HG03354 (cell line): ENCODE measurements at regions not wholly inside any gene's neighbourhood (a gene's known extent, or its start where the extent isn't known, plus 50 kb on each side); places are given as distances from the start of the nearest gene placed in this dataset.
"Not testable (repeated sequence)": the region's sequence is repeated elsewhere in the genome, so short reads cannot be mapped to it uniquely, and the experiment has no call there.

Source experiments
- ATAC-seq: cut with Tn5 transposase; IDR thresholded peaks from one replicate; pipeline ENCODE4 v1.9.1; 2021; ENCODE audit warnings: mild to moderate bottlenecking; ENCODE audit not compliant: unreplicated experiment, poor library complexity, severe bottlenecking

DNA sequence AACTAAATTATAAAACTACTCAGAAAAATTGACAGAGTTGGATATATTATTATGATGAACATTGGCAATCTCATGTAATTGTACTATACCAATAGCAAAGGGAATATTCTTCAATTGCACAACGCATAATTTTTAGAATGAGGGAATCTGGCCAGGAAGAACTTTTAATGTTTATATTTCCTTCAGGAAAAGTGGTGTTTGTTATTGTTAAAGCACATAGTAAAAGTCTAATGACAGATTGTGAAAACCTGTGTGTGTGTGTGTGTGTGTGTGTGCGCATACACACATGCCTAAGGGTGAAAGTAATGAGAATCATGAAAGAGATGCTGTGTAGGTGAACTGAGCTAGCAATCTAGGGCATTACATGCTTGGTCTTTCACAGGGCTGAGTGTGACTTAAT lies 877.7 kb downstream of the SLC6A15 start:
- no peak for ATAC-seq

DNA sequence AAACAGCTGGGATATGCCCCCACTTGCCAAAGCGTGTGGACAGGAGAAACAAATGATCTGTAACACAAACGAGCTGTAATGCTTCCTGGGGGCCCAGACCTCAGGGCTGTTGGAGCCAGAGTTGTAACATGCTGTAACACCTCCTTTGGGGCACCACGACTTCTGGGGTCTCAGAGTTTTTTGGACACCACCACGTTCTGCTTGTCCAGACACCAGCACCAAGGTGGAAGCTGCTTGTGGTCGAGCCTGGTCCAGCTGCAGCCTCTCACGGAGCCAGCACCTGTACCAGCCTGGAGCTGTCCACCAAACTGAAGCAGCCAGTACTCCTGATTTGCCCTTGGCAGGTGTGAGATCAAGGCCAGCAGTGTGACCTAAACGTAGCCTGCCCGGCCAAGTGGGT lies 879.4 kb downstream of the SLC6A15 start:
- ATAC-seq = no peak

DNA sequence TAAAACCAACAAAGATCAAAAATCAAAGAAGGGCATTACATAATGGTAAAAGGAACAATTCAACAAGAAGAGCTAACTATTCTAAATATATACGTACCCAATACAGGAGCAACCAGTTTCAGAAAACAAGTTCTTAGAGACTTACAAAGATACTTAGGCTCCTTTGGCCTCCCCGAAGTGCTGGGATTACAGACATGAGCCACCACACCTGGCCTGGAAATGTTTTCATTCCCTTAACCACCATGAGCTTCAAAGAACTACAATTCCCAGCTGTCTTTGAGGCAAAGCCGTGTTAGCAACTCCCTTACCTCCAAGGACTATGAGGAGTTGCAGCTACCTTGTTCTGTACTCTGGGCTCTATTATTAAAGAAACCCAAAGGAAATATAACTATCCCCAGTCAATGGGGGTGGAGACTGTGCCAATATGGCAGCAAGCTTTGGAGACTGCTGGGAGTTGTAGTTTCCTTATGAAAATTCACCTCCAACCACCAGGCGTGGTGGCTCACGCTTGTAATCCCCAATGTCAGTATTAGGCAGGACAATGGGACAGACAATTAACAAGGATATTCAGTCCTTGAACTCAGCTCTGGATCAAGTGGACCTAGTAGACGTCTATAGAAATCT lies 893.9 kb downstream of the SLC6A15 start:
- ATAC-seq = not testable (repeated sequence)

DNA sequence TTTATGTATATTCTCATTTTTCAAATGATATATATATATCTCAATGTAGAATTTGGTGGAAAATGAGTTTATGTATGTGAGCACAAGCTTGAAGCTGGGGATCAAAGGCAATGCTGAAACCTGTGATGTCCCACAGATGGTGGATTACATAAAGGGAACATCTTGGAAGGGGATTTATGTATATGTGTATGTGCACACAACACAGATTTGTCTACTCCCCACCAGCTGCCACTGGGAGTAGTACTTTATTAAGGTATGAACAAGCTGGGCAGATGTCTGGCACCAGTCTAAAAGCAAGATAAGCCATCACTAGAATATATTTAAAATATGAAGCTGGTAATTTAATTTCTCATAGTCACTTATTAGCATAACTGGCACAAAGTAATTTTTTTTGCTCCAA lies 895.6 kb downstream of the SLC6A15 start:
- ATAC-seq = no peak

DNA sequence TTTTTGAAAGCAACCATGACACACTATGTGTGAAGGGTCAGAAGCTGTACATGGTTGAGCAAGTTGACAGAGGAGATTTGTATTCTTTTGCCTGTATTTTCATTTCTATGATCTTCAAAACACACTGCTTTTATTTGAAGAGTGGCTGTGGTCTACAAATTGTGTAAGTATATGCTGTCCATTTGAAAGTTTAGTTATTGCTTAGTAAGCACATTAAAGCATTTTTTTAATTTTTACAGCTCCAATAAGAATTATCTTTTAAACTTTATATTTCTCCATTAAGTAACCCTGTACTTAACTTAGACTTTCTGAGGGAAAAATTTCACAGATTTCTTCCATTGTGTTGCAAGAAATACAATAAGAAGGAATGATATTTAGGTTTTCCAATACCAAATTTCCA lies 915.2 kb downstream of the SLC6A15 start:
- no peak for ATAC-seq

DNA sequence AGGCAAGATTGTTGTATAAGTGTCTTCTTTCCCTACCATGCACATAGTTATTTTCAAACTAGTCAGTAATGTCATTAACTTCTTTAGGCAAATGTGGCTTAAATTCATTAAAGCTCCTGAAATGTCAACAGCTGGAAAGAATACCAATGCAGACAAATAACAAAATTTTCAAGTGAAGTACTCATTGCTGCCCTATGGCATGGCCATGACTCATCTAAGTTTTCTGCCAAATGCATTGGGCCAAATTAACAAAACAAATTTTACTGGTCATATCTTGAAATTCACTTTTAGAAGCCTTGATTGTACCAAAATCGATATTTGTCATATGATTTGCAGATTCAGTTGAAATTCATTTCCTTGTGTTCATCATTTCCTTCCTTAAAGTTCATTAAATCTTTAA lies 915.9 kb downstream of the SLC6A15 start:
- ATAC-seq = no peak

DNA sequence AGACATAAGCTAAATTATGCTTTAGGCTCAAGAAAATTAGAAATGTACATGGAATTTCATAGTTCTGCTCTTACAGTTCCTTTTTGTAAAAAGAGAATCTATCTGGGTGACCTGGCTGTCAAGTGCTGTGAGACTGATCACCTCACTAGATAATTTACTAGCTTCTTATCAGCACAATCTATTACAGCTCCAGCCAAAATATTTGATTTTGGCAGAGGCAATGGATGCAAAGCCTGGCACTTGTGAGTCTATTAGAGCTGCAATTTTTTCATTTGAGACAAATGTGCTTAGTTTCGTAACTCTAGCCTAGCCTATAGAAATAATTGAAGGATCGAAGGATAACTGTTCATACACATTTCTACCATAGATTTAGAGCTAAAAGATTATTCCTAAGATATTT lies 927.5 kb downstream of the SLC6A15 start:
- ATAC-seq = no peak

DNA sequence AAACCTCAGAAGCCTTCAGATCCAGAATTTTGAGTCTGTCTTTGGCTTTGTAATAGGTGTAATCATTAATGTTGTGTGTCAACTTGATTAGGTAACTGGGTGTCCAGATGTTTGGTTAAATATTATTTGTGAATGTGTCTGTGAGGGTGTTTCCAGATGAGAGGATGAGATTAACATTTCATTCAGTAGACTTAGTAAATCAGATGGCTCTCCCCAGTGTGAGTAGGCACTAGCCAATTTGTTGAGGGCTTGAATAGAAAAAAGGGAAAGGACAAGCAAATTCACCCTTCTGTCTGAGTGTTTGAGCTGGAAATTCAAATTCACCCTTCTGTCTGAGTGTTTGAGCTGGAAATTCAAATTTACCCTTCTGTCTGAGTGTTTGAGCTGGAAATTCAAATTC lies 932.2 kb downstream of the SLC6A15 start:
- no peak for ATAC-seq

DNA sequence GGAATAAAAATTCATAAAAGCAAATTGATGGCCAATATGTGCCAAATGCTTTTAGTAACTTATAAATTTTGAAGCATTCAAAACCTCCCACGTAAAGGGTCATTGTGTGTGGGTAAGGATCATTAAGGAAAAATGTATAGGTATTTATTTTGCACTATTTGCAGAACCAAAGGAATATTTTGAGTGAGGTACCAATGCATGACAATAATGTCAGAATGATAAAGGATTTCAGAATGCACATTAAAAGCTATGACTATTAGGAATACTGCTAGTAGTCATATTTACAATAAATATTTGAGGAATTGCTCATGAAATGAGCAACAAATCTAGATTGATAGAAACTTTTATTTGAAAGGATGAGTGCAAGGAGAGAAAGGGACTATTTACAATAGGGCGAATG lies 932.8 kb downstream of the SLC6A15 start:
- ATAC-seq = no peak

DNA sequence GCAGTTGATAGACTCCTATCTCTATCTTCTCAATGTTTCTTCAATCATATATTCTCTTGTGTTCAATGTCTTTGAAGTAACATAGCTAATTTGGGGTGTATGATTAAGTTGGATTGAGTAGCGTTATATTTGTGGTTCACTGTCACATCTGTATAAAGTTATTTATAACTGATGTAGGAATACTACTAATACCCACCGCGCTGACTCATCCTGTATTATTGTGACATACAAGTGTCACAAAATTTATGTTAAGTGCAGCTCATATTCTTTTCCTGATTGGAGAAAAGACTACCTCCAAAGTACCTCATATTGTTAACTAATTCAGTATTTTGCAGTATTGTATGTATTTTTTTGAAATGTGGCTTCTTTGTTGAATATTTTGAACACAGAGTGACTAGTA lies 940.8 kb downstream of the SLC6A15 start:
- no peak for ATAC-seq

DNA sequence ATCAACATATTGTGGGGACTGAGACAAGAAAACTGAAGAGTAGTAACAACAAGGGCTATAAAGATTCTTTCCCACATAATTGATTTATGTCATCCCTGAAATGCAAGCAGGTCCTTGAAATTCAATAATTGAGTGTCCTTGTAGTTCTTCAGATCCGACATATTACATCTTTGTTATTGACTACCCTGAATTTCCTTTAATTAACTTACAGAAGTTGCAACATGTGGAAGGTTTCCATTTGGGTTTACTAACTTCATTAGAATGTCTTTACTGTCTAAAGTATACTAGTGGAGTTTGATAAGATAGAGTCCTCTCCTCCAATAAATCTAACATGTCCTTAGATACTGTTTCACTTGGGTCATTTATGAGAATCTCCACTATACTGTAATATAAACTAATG lies 951.8 kb downstream of the SLC6A15 start:
- no peak for ATAC-seq

DNA sequence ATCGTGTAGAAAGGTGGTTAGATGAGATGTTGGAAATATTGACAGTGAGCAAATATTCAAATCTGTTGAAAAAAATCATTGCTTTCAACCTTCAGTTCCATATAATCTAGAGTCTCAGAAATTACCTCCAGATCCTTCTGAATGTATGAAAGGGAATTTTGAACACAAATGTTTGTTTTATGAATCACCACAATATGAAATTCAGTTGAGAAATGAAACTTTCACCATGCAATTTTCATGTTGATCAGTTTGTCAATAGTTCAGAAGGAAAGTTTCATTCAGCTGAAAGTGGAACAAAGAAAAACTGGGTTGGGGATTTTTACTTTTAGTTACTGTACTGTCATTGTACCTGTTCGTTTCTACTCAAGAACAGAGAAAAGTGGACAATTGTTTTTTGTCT lies 953.6 kb downstream of the SLC6A15 start:
- ATAC-seq = no peak

DNA sequence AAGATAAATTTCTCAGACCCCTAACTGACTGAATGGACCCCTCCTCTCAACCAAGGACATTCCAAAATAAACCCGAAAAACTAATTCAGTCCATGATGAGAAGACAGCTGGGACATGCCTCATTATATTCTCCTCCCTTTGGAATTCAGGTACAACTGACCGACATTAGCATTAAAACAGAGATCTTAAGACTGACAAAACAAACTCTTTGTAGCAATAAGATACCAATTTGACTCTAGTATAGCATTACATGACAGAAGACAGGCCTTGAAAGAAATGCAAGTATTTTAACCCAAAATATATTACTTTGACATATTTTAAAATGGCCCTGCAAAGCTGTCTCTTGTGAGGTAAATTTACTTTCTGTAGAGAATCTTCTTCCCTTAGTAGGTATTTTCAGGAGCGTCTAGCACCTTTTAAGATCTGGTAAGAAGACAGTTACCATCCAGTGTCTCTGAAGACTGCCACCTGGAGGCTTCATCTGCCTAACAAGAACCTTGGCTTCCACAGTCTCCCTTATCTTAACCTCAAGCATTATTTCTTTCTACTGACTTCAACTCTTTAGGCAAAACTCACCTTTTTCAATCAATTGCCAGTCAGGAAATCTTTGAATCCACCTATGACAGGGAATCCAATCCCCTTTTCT lies 957.5 kb downstream of the SLC6A15 start:
- ATAC-seq = no peak

DNA sequence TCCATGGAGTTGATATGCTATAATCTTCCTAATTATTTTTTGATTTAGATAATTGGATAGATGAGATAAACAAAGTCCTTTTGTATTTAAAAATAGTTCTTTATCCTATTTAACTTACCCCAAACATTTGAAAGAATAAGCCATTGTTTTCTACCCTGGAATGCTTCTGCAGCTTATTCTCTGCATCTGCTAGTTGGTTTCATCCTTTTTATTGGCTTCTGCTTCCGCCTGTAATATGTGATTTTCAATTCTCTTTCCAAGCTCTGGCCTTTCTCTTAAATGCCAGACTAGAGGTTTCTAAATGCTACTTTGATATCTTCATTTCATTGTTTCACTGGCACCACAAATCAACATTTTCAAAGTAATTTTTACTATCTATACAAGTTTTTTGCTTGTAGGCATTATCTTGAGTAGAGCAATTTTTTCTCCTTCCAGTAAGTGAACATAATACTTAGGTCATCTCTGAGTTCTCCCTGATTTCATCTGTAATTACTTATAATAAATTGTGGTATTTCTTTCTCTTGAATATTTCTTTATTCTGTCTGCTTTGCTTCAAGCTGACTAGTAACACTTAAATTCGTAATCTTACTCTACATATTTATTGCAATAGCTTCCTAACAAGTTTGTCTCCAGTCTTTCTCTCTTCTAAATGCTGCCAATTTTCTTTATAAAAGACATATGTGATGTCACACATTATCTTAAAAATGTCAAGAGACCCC lies 958.4 kb downstream of the SLC6A15 start:
- ATAC-seq = no peak

DNA sequence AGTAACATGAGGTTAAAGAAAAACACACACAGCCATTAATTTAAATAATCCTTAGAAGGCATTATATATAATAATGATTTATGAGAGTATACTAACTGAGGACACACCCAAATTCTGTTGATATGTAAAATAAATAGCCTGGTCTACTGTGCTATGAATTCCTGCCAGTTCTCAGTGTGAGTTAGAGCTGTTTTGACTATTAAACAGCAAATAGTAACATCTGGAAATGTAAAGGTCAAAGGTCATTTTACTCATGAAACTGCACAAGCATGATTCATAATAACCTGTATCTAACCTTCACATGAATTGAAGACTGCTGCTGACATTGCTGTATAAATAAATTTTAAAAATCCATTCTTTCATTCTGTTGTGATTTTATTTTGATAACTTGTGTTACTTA lies 966.7 kb downstream of the SLC6A15 start:
- no peak for ATAC-seq

DNA sequence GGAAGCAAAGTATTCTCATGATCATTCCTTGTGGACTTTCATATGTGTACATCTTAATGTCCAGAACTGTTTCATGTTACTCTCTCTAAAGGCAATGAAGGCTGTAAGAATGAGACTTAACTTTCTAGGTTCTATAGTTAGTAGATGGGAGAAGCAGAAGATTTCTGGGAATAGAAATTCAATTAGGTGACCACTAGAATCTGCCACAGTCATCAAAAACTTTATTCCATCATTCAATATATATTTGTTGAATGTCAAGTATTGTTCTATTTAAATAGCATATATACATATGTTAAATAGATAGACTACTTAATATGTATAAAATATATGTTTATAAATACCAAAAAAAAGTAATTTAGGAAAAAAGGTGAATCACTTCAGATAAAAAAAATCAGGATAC lies 972.9 kb downstream of the SLC6A15 start:
- no peak for ATAC-seq

DNA sequence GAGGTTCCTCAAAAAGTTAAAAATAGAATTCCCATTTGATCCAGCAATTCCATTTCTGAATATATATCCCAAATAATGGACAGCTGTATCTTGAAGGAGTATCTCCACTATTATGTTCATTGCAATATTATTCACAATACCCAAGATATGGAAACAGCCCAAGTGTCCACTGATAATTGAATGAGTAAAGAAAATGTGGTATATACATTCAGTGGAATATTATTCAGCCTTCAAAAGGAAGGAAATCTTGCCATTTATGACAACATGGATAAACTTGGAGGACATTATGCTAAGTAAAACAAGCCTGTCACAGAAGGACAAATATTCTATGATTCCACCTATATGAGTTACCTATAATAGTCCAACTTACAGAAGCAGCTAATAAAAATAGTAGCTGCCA lies 979.0 kb downstream of the SLC6A15 start:
- no peak for ATAC-seq

DNA sequence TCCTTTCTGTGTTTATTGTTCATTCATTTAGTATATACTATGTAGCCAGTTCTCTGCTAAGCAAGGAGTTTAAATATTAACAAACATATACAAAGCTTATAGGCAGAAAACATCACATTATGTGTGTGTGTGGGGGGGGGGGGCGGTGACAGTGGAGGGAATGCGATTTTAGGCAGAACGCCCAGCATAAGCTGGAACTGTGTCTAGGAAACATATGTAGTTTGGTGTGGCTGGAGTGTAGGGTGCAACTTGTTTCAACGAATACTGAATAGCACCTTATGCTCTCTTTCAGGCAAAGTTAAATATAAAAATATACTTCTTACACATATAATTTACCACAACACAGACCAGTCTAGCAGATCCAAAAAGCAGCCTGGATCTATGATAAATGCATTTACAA lies 980.6 kb downstream of the SLC6A15 start:
- ATAC-seq = no peak

DNA sequence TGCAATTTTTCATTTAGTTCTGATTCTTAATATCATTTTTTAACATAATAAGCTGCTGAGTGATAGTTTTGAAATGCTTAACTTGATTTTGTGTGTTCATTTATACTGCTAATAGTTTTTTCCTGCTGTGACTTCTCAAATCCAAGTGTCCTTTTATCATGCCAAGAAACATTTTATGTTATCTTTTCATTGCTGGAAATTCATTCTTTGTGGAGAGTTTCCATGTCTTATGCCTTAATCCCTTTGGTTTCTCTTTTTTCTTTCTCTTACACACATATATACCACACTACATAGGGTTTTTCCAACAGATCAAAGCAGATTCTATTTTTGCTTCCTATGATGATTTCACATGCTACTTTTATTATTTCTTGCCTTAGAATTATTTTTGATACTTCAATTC lies 981.1 kb downstream of the SLC6A15 start:
- ATAC-seq = no peak

DNA sequence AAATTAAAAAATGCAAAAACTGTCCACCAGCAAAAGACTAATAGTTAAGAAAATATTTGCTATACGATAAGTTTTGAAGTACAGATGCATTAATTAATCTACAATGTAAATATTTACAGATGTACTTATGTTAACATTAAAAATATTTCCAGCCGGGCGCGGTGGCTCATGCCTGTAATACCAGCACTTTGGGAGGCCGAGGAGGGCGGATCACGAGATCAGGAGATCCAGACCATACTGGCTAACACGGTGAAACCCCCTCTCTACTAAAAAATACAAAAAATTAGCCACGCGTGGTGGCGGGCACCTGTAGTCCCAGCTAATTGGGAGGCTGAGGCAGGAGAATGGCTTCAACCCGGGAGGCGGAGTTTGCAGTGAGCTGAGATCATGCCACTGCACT lies 982.8 kb downstream of the SLC6A15 start:
- not testable (repeated sequence) for ATAC-seq

DNA sequence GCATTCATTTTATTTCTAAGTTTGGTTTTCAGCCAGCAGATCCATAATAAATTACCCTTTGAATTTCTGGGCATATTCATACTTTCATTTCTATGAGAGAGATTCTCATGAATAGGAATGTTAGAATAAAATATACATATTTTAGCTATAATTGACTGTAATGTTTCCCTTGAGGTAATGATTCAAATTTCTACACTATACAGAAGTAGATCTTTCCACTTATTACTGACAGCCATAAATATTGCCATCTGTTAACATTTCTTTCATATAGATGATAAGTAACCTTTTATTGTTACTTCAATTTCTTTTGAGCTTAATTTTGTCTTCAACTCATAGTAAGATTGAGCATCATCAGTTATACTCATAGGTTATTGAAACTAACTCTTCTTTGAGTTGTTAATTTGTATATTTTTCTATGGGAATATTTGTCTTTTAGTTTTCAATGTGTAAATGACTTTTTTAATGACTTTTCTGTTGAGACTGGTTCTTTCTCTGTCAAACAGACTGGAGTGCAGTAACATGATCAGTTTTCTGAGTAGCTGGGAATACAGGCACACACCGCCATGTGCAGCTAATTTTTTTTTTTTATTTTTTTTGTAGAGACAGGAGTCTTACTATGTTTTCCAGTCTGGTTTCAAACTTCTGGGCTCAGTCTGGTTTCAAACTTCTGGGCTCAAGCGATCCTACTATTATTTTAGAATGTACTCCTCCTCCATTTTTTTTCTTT lies 991.6 kb downstream of the SLC6A15 start:
- no peak for ATAC-seq
